ENCODE measurements at regions not wholly inside any gene's neighbourhood (a gene's known extent, or its start where the extent isn't known, plus 50 kb on each side); places are given as distances from the start of the nearest gene placed in this dataset.

GRCh38 chr14:26765301-26765700 lies 167.5 kb upstream of the NOVA1 start:
- Histone ChIP-seq H3K4me3 (replicated peaks in 1 of 3) (no peak overlapping the region), H3K4me1 (no peaks in the 10 kb centered on the region), H3K36me3 (no peaks in the 10 kb centered on the region), H3K27me3 (no peaks in the 10 kb centered on the region), H3K9me3 (no peaks in the 10 kb centered on the region), H3K27ac (no peak overlapping the region)
- TF ChIP-seq POLR2A (IDR thresholded peaks at IDR 0.05) = no peak
- TF ChIP-seq, protein P1, sequence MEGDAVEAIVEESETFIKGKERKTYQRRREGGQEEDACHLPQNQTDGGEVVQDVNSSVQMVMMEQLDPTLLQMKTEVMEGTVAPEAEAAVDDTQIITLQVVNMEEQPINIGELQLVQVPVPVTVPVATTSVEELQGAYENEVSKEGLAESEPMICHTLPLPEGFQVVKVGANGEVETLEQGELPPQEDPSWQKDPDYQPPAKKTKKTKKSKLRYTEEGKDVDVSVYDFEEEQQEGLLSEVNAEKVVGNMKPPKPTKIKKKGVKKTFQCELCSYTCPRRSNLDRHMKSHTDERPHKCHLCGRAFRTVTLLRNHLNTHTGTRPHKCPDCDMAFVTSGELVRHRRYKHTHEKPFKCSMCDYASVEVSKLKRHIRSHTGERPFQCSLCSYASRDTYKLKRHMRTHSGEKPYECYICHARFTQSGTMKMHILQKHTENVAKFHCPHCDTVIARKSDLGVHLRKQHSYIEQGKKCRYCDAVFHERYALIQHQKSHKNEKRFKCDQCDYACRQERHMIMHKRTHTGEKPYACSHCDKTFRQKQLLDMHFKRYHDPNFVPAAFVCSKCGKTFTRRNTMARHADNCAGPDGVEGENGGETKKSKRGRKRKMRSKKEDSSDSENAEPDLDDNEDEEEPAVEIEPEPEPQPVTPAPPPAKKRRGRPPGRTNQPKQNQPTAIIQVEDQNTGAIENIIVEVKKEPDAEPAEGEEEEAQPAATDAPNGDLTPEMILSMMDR (IDR thresholded peaks at IDR 0.05) = no peak
- no peak for DNase-seq
- intact Hi-C loops (cut with DNase I) = no loop called here

- TF ChIP-seq, protein P1 (IDR thresholded peaks at IDR 0.05) = no peak
- no peak for TF ChIP-seq POLR2A (IDR thresholded peaks at IDR 0.05)
Observed at GRCh38 chr14:26765768-26766520, 168.1 kb upstream of the NOVA1 start.

GRCh38 chr14:26766726-26767125 lies 168.9 kb upstream of the NOVA1 start:
- no peaks in the 10 kb centered on the region for H3K9me3 ChIP-seq
- no peaks in the 10 kb centered on the region for H3K4me1 ChIP-seq
- WGBS, 2 donors = 84 to 91% methylated on average over 1 of the region's 1 CpG
- H3K4me3 ChIP-seq (replicated peaks in 1 of 3) = no peak overlapping the region
- H3K27ac ChIP-seq = no peak overlapping the region
- no peak for DNase-seq
- H3K27me3 ChIP-seq = no peaks in the 10 kb centered on the region
- no peaks in the 10 kb centered on the region for H3K36me3 ChIP-seq
- no peak for TF ChIP-seq POLR2A (IDR thresholded peaks at IDR 0.05)
- TF ChIP-seq, protein P1 (IDR thresholded peaks at IDR 0.05) = no peak
- intact Hi-C loops (cut with DNase I) = no loop called here

More at GRCh38 chr14:26765768-26766520, 168.1 kb upstream of the NOVA1 start:
- Histone ChIP-seq H3K4me3 (replicated peaks in 1 of 3) (no peak overlapping the region), H3K9me3 (no peaks in the 10 kb centered on the region), H3K36me3 (no peaks in the 10 kb centered on the region), H3K27me3 (no peaks in the 10 kb centered on the region), H3K27ac (no peak overlapping the region), H3K4me1 (no peaks in the 10 kb centered on the region)
- WGBS, 2 donors = 63 to 71% methylated on average over 2 of the region's 2 CpGs
- peak in 1 of 2 donors; percentile 12 for DNase-seq
- intact Hi-C loops (cut with DNase I) = no loop called here

- no peaks in the 10 kb centered on the region for H3K4me1 ChIP-seq
- H3K36me3 ChIP-seq = no peaks in the 10 kb centered on the region
- H3K4me3 ChIP-seq (replicated peaks in 1 of 3) = no peak overlapping the region
- WGBS, 2 donors = 67 to 68% methylated on average over 5 of the region's 5 CpGs
- TF ChIP-seq, protein P1 (IDR thresholded peaks at IDR 0.05) = no peak
- no peak for TF ChIP-seq POLR2A (IDR thresholded peaks at IDR 0.05)
- H3K27me3 ChIP-seq = no peaks in the 10 kb centered on the region
- H3K9me3 ChIP-seq = no peaks in the 10 kb centered on the region
- no peak for DNase-seq
- intact Hi-C loops (cut with DNase I) = no loop called here
- no peak overlapping the region for H3K27ac ChIP-seq
Observed at GRCh38 chr14:26773906-26774593, 176.2 kb upstream of the NOVA1 start.

Data from thyroid gland (tissue), 4 donors.